A549 (cell line): ENCODE measurements at regions not wholly inside any gene's neighbourhood (a gene's known extent, or its start where the extent isn't known, plus 50 kb on each side); places are given as distances from the start of the nearest gene placed in this dataset.

Experiments used
- ATAC-seq, 2 experiments: fragments of 200-7000 bp in 1 of 2; fragments of >200 bp in 1 of 2; cut with Nextera tagmentation in 1 of 2; cut with Tn5 transposase in 1 of 2; 3 replicates each; pipeline versions ENCODE4 v1.8.0 to v1.9.1; 2018 to 2020; ENCODE audit warnings: mild to moderate bottlenecking in 1 of 2, moderate library complexity in 1 of 2
- CTCF ChIA-PET: fragments of 300-600 bp; sonication (Branson Sonifier 250); formaldehyde crosslinking; extraction: SDS; loops from one replicate; lab custom pipeline; 2021; ENCODE audit warnings: antibody characterized with exemption, inconsistent platforms; lab: Yijun Ruan, JAX
- POLR2A ChIA-PET: fragments of 350-600 bp; formaldehyde crosslinking; extraction: SDS; loops from one replicate; lab custom pipeline; 2021; ENCODE audit warnings: antibody characterized with exemption, inconsistent platforms; lab: Yijun Ruan, JAX
- DNase-seq, 2 experiments: peaks; one replicate each; pipeline versions ENCODE4 v3.0.0 to v3.0.0-alpha.2; 2011 to 2016; ENCODE audit warnings: low read depth in 1 of 2, low spot score in 1 of 2
- FAIRE-seq: peaks from 2 replicates; lab custom pipeline; 2011; peaks lifted over from hg19 to GRCh38; lab: Jason Lieb, UNC
- H3K27ac ChIP-seq, 2 experiments: fragments of >200 bp; sonication (Bioruptor Twin); formaldehyde crosslinking; 3 replicates each; pipeline ENCODE4 v1.5.1; 2016 to 2017
- H3K4me1 ChIP-seq: fragments of >200 bp; sonication (Bioruptor Twin); formaldehyde crosslinking; 3 replicates; pipeline ENCODE4 v1.6.1; 2016
- H3K4me2 ChIP-seq: fragments of >200 bp; sonication (Bioruptor Twin); formaldehyde crosslinking; 3 replicates; pipeline ENCODE4 v1.6.1; 2016
- H3K4me3 ChIP-seq: fragments of >200 bp; sonication (Bioruptor Twin); formaldehyde crosslinking; 3 replicates; pipeline ENCODE4 v1.5.1; 2016
- H3K9me3 ChIP-seq: fragments of >200 bp; sonication (Bioruptor Twin); formaldehyde crosslinking; 3 replicates; pipeline ENCODE4 v1.6.1; 2016
- CBX2 ChIP-seq: fragments of 200-600 bp; sonication (generic); IDR thresholded peaks from 2 replicates; pipeline ENCODE4 v1.6.1; 2016; ENCODE audit warnings: low read depth, mild to moderate bottlenecking, borderline replicate concordance
- CEBPB ChIP-seq, 2 experiments: fragments of >200 bp in 1 of 2; sonication (Bioruptor Twin) in 1 of 2; formaldehyde crosslinking in 1 of 2; IDR thresholded peaks; 2 replicates each; pipeline ENCODE4 v1.6.1; 2012 to 2016
- CHD2 ChIP-seq: fragments of 150-350 bp; IDR thresholded peaks from 2 replicates; pipeline ENCODE4 v1.6.1; 2014; ENCODE audit warnings: low read length; ENCODE audit not compliant: partially characterized antibody
- FOSL2 ChIP-seq, 2 experiments: fragments of 450-650 bp in 1 of 2; fragments of >200 bp in 1 of 2; sonication (Bioruptor Twin) in 1 of 2; formaldehyde crosslinking; IDR thresholded peaks; 2 replicates each; pipeline versions ENCODE4 v1.5.0 to v1.6.1; 2016 to 2020; ENCODE audit warnings: mild to moderate bottlenecking in 1 of 2, moderate library complexity in 1 of 2
- HES2 ChIP-seq: fragments of >200 bp; sonication (Bioruptor Twin); formaldehyde crosslinking; IDR thresholded peaks from 2 replicates; pipeline ENCODE4 v1.6.1; 2016
- HMGXB4 ChIP-seq: fragments of 250-450 bp; sonication (Bioruptor Pico); IDR thresholded peaks from 2 replicates; pipeline ENCODE4 v1.5.0; 2021; ENCODE audit warnings: mild to moderate bottlenecking, moderate library complexity, borderline replicate concordance
- HOXB13 ChIP-seq: fragments of 250-450 bp; sonication (Bioruptor Pico); IDR thresholded peaks from 2 replicates; pipeline ENCODE4 v1.5.0; 2020; ENCODE audit warnings: low read depth, mild to moderate bottlenecking, moderate library complexity
- KDM1A ChIP-seq: fragments of 200-600 bp; sonication (generic); IDR thresholded peaks from 2 replicates; pipeline ENCODE4 v1.6.1; 2016; ENCODE audit warnings: low read depth, mild to moderate bottlenecking
- NR3C1 ChIP-seq: fragments of >200 bp; sonication (Bioruptor Twin); formaldehyde crosslinking; IDR thresholded peaks from 3 replicates; pipeline ENCODE4 v1.6.1; 2017
- PBX3 ChIP-seq: IDR thresholded peaks from 2 replicates; pipeline ENCODE4 v1.6.1; 2012
- PHF8 ChIP-seq: fragments of 200-600 bp; sonication (generic); IDR thresholded peaks from 2 replicates; pipeline ENCODE4 v1.6.1; 2016; ENCODE audit warnings: low read depth, mild to moderate bottlenecking, antibody characterized with exemption, moderate library complexity, borderline replicate concordance
- POLR2AphosphoS2 ChIP-seq: conservative IDR thresholded peaks from 2 replicates; pipeline ENCODE4 v1.6.1; 2012; ENCODE audit warnings: low read length, improper control_type of control experiment, inconsistent platforms
- RAD21 ChIP-seq, 2 experiments: fragments of >200 bp in 1 of 2; sonication (Bioruptor Twin) in 1 of 2; formaldehyde crosslinking in 1 of 2; IDR thresholded peaks in 1 of 2; conservative IDR thresholded peaks in 1 of 2; 2 replicates in 1 of 2; 3 replicates in 1 of 2; pipeline ENCODE4 v1.6.1; 2012 to 2018; ENCODE audit warnings: inconsistent platforms in 1 of 2
- RARB ChIP-seq: fragments of 250-450 bp; sonication (Bioruptor Pico); IDR thresholded peaks from 2 replicates; pipeline ENCODE4 v1.8.0; 2021; ENCODE audit warnings: mild to moderate bottlenecking, moderate library complexity
- RCOR1 ChIP-seq: fragments of 150-350 bp; IDR thresholded peaks from 2 replicates; pipeline ENCODE4 v1.6.1; 2014; ENCODE audit warnings: antibody characterized with exemption, low read length, low read depth
- SMC3 ChIP-seq: fragments of >200 bp; sonication (Bioruptor Twin); formaldehyde crosslinking; IDR thresholded peaks from 3 replicates; pipeline ENCODE4 v1.6.1; 2018; ENCODE audit warnings: inconsistent platforms
- SREBF2 ChIP-seq: fragments of 450-650 bp; IDR thresholded peaks from 2 replicates; pipeline ENCODE4 v1.6.1; 2014; ENCODE audit warnings: mild to moderate bottlenecking, moderate library complexity
- TFCP2L1 ChIP-seq: fragments of 250-450 bp; sonication (Bioruptor Pico); IDR thresholded peaks from 2 replicates; pipeline ENCODE4 v1.5.0; 2021; ENCODE audit warnings: mild to moderate bottlenecking
- TP53 ChIP-seq: fragments of 250-450 bp; sonication (Bioruptor Pico); IDR thresholded peaks from 2 replicates; pipeline ENCODE4 v1.5.0; 2021; ENCODE audit warnings: mild to moderate bottlenecking, moderate library complexity
- ZNF302 ChIP-seq: fragments of 250-450 bp; sonication (Bioruptor Pico); IDR thresholded peaks from 2 replicates; pipeline ENCODE4 v1.9.0; 2021; ENCODE audit warnings: inconsistent platforms, mild to moderate bottlenecking, moderate library complexity
- WGBS: methylation state at CpG from one replicate; pipeline ENCODE4 v1.1.6; 2017; ENCODE audit errors: missing lambda C conversion rate; 5-methylcytosine and 5-hydroxymethylcytosine counted together
- TF ChIP-seq, protein P1 (sequence below): fragments of >200 bp; sonication (Bioruptor Twin); formaldehyde crosslinking; IDR thresholded peaks from 3 replicates; pipeline ENCODE4 v1.5.1; 2016
- TF ChIP-seq, protein P2 (sequence below): IDR thresholded peaks from 2 replicates; pipeline ENCODE4 v1.6.1; 2012

DNA sequence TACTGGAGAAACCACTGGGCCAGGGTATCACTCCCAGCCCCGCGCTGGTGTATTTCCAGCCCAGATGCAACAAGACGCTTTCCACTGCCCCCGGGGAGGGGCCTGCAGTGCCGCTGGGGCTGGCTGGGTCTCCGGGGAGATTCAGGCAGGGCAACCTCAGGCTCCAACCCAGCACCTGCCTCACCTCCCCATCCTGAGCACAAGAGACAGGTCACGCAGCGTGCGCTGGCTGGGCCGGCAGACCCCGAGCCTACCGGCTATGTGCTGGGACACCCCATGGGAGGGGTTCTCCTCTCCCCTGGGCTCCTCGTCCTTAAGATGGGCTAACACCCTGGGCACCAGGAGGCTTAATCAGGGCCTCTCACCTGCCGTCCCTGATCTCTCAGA is 80.9 kb downstream of the RFLNA start:
- WGBS, result 95% methylated on average over 11 of the region's 14 CpGs
- no peak for DNase-seq
- no peak for FAIRE-seq
- TF ChIP-seq FOSL2 (IDR thresholded peaks at IDR 0.05) (no peak), FOSL2 (CRISPR knock-in tag; IDR thresholded peaks at IDR 0.05) (no peak), NR3C1 (no peak), POLR2AphosphoS2 (peak; percentile 49; the same call in 1 of the 2 replicates), TP53 (CRISPR knock-in tag) (no peak)
- peak overlapping the region; percentile 36 to 77; a peak in 4 of 6 replicates for H3K27ac ChIP-seq
- no peaks in the 10 kb centered on the region for H3K9me3 ChIP-seq
- no peak overlapping the region for H3K4me3 ChIP-seq
- no peak for ATAC-seq
- H3K4me1 ChIP-seq, result peaks cover 91% of the 10 kb centered on the region
- ChIA-PET CTCF (interaction anchor here (0.9 to 2.0 kb wide), 4 partner anchors 15 to 24 kb away, joined by 3 to 6 read pairs (median 4); no protein-coding TSS in a partner anchor), POLR2A (no interaction called here)
- no peak overlapping the region for H3K4me2 ChIP-seq

- DNase-seq, result no peak
- 84% methylated on average over 11 of the region's 11 CpGs for WGBS
- H3K4me1 ChIP-seq, result peaks cover 91% of the 10 kb centered on the region
- ATAC-seq, result no peak
- ChIA-PET POLR2A (no interaction called here), CTCF (interaction anchor here (1.0 kb wide), 1 partner anchor 10 kb away, joined by 3 read pairs; no protein-coding TSS in a partner anchor)
- no peak overlapping the region for H3K4me2 ChIP-seq
- H3K9me3 ChIP-seq, result no peaks in the 10 kb centered on the region
- no peak overlapping the region for H3K4me3 ChIP-seq
- TF ChIP-seq HES2 (no peak), RAD21 (conservative IDR thresholded peaks at IDR 0.05 in 1 of 2, IDR thresholded peaks at IDR 0.05 in 1 of 2) (peak; percentile 39 to 54; a peak in 3 of 5 replicates), CEBPB (IDR thresholded peaks at IDR 0.05) (no peak), POLR2AphosphoS2 (no peak), SMC3 (peak; percentile 33; the same call in 1 of the 3 replicates)
- TF ChIP-seq, protein P1, sequence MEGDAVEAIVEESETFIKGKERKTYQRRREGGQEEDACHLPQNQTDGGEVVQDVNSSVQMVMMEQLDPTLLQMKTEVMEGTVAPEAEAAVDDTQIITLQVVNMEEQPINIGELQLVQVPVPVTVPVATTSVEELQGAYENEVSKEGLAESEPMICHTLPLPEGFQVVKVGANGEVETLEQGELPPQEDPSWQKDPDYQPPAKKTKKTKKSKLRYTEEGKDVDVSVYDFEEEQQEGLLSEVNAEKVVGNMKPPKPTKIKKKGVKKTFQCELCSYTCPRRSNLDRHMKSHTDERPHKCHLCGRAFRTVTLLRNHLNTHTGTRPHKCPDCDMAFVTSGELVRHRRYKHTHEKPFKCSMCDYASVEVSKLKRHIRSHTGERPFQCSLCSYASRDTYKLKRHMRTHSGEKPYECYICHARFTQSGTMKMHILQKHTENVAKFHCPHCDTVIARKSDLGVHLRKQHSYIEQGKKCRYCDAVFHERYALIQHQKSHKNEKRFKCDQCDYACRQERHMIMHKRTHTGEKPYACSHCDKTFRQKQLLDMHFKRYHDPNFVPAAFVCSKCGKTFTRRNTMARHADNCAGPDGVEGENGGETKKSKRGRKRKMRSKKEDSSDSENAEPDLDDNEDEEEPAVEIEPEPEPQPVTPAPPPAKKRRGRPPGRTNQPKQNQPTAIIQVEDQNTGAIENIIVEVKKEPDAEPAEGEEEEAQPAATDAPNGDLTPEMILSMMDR, result peak; percentile 35; the same call in 2 of the 3 replicates
- H3K27ac ChIP-seq, result peak overlapping the region; percentile 29 to 77; a peak in 4 of 6 replicates
- no peak for FAIRE-seq
Observed at GRCh38 chr12:124375141-124375788, 80.4 kb downstream of the RFLNA start.

- POLR2A ChIA-PET, result no interaction called here
- peaks cover 91% of the 10 kb centered on the region for H3K4me1 ChIP-seq
Observed at GRCh38 chr12:124374567-124374966, 79.7 kb downstream of the RFLNA start.

DNA sequence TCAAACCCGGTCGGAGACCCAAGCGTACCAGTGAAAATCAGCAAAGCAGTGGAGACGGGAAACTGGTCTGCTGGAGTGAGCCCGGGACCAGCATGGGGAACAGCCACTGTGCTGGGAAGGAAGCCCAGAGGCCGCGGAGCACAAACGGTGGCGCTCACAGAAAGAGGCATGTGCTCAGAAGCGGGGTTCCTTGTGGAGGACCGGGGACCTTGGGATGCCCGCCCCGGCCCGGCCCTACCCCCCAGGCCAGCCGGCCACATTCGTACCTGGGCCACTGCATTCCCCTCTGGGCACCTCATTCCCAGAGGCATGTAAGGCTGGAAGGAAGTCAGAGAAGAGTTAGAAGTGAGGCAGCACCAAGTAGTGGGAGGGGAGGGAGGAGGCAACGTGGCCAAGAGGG is 79.3 kb downstream of the RFLNA start:
- Histone ChIP-seq H3K27ac (peak overlapping the region; percentile 29 to 77; a peak in 4 of 6 replicates), H3K9me3 (no peaks in the 10 kb centered on the region), H3K4me2 (no peak overlapping the region), H3K4me1 (peaks cover 88% of the 10 kb centered on the region), H3K4me3 (no peak overlapping the region)
- CTCF ChIA-PET, result no interaction called here
- FAIRE-seq, result no peak
- ATAC-seq, result no peak
- POLR2A ChIA-PET, result no interaction called here
- DNase-seq, result no peak
- 91% methylated on average over 14 of the region's 17 CpGs for WGBS
- TF ChIP-seq RCOR1 (no peak), TFCP2L1 (no peak), SREBF2 (no peak), NR3C1 (no peak), CBX2 (no peak), KDM1A (no peak), CHD2 (no peak), PBX3 (no peak), RARB (CRISPR knock-in tag) (no peak), HOXB13 (CRISPR knock-in tag) (no peak), PHF8 (no peak), HMGXB4 (CRISPR knock-in tag) (no peak), ZNF302 (CRISPR knock-in tag) (no peak)
- TF ChIP-seq, protein P2, sequence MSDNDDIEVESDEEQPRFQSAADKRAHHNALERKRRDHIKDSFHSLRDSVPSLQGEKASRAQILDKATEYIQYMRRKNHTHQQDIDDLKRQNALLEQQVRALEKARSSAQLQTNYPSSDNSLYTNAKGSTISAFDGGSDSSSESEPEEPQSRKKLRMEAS, result no peak

More at GRCh38 chr12:124374567-124374966, 79.7 kb downstream of the RFLNA start:
- CTCF ChIA-PET, result interaction anchor here (1.0 kb wide), 1 partner anchor 11 kb away, joined by 3 read pairs; no protein-coding TSS in a partner anchor
- Histone ChIP-seq H3K4me3 (no peak overlapping the region), H3K4me2 (no peak overlapping the region), H3K27ac (peak overlapping the region; percentile 29 to 77; a peak in 4 of 6 replicates), H3K9me3 (no peaks in the 10 kb centered on the region)
- 0 out of 2 replicates have a peak, but pooled peaks have one; percentile 66 for TF ChIP-seq POLR2AphosphoS2
- TF ChIP-seq, protein P2, result no peak
- 62% methylated on average over 5 of the region's 5 CpGs for WGBS
- DNase-seq (no peak), ATAC-seq (no peak), FAIRE-seq (no peak)
